IPS DF 19.7 (cell line): ENCODE measurements at regions not wholly inside any gene's neighbourhood (a gene's known extent, or its start where the extent isn't known, plus 50 kb on each side); places are given as distances from the start of the nearest gene placed in this dataset.

Source experiments
- DNase-seq: peaks from one replicate; pipeline ENCODE4 v3.0.0-alpha.2; 2013; ENCODE audit warnings: low read depth, low spot score

GRCh38 chr13:106241974-106242953, 293.2 kb downstream of the EFNB2 start:
- no peak for DNase-seq

- no peak for DNase-seq
Measured at GRCh38 chr13:106238690-106239089, 296.8 kb downstream of the EFNB2 start.

- DNase-seq, result no peak
Measured at GRCh38 chr13:106234636-106235035, 300.8 kb downstream of the EFNB2 start.

- no peak for DNase-seq
Measured at GRCh38 chr13:106233134-106233735, 302.2 kb downstream of the EFNB2 start.

DNA sequence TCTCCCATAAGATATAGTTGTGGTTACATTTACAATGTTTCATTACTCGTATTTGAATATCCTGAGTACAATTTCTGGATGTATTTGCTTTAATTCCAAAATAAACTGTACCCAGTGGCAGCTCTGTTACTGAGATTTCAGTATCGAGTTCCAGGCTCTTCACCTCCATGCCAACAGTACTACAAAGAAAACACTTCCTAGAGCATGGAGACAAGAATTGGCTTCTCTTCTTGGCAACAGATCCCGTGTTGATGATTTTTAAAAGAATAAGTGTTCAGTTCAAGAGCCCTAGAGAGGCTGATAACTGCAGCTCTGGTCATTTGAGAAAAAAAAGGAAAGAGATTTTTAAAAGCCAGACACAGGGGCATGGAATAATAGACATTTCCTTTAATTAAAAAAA, 302.8 kb downstream of the EFNB2 start:
- DNase-seq, result no peak

GRCh38 chr13:106230450-106230849, 305.0 kb downstream of the EFNB2 start:
- no peak for DNase-seq

DNA sequence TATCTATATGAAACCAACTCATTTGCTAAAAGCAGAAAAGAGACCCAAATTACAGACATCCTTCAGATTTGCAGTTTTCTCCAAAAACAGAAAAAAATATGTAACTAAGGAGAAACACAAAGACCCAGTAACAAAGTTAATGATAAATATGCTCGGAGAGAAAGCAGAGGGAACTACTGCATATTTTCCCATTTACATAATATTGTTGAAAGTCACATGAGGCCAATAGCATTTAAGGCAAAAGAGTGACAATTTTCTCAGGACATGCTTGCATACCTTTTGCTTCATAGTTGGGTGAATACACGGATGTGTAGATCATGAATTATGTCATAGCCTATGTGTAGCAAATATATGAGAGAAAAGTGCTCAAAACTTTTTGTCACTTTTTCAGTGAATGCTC, 310.3 kb downstream of the EFNB2 start:
- DNase-seq, result no peak

DNA sequence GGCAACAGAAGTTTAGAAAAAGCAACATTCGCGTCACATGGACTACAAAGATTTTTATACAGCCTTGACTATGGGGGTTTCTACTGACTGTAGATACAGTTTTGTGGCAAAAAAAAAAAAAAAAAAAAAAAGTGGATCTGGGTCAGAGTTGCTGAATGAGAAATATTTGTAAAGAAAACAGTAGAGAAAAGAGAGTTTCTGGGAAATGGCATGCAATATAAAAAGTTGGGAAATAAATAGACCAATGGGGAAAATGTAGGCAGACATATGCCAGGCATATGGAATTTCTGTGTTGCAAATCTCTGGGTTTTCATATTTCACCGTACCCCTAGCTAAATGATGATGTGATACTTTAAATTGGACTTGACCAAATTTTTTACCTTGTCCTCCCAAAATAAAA, 315.3 kb downstream of the EFNB2 start:
- no peak for DNase-seq

DNA sequence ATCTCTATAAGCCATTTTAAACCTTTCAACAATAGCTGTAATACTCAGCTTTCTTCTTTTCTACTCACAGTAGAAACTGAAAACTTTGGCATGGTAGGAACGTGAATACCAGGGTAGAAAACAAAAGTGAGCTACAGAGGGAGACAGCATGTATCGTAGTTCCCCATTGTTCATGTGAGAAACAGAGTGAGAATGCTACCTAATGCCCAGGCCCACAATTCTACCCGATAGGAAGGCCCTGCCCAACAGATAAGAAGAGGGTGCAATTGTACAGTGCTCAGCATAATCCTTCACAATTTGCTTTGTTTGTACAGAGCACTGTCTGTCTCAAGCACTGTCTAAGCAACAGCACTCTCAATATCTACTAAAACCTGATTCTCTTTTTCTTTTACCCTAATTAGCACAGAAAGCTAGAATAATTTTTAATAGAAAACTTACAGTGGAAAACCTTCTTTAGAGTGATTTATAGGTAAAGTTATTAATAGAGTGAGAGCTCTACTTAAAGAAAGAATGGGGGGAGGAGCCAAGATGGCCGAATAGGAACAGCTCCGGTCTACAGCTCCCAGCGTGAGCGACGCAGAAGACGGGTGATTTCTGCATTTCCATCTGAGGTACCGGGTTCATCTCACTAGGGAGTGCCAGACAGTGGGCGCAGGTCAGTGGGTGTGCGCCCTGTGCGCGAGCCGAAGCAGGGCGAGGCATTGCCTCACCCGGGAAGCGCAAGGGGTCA, 322.3 kb downstream of the EFNB2 start:
- DNase-seq, result no peak

- no peak for DNase-seq
Measured at GRCh38 chr13:106212386-106213010, 323.0 kb downstream of the EFNB2 start.

DNA sequence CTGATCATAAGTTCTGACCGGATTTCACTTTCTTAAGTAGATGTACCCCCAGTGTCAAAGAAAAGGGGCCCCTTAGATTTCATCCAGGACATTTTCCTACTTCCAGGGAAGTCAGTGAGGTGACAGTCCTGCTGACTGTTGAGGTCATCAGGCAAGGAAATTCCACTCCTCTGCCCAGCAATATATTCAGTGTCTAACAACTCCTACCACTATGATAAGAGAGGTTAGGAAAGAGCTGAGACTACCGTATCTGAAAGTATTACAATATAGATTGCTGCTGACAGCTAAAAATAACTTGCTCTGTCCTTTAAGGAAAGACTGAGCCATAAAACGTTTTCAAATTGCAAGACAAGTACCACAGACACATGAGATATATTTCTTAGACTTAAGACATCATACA, 325.1 kb downstream of the EFNB2 start:
- no peak for DNase-seq

DNA sequence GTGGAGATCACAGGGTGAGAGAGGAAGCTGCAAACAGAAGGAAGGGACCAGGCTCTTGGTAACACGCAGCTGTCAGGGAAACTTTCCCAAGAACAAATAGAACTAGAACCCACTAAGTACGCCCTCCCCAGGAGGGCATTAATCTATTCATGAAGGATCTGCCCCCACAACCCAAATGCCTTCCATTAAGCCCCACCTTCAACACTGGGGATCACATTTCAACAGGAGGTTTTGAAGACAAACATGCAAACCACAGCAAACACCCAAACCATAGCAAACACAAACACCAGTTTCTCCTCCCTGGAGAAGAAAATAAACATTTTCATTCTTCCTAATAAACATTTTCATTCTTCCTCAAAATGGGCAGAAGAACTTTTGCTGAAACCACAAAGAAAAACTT, 329.6 kb downstream of the EFNB2 start:
- DNase-seq, result no peak

DNA sequence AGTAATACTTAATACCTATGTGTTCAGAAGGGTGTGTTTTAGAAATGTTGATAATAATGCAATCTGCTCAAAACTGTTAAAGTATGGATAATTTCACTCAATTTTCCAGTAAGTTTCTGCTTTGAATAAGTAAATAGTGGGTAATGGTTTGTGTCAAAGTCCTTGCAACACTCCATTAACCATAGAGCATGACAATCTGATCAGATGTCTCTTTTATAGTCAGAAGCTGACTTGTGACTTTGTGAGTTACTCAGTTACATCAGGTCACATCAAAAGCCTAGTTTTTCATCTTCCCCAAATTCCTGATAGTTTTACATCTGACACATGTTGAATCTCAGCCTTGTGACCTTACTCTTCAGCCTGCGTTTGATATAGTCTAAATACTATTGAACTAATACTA, 338.0 kb downstream of the EFNB2 start:
- no peak for DNase-seq

- DNase-seq, result no peak
Measured at GRCh38 chr13:106187501-106188095, 347.9 kb downstream of the EFNB2 start.

DNA sequence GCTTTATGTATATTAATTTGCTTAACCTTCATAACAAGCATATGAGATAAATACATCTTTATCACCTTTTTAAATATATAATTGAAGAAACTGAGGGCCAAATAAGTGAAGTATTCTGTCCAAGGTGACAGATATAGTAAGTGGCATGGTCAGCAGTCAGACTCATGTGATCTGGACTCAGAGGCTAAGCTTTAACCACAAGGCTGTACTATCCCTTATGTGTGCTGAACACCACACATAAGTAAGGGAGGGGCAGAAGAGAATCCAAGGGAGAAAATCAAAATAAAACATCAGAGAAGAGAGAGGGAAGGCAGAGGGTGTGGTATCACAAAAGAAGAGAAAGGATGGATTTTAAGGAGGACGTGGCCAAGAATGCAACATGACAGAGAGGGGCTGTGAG, 348.4 kb downstream of the EFNB2 start:
- DNase-seq, result no peak

DNA sequence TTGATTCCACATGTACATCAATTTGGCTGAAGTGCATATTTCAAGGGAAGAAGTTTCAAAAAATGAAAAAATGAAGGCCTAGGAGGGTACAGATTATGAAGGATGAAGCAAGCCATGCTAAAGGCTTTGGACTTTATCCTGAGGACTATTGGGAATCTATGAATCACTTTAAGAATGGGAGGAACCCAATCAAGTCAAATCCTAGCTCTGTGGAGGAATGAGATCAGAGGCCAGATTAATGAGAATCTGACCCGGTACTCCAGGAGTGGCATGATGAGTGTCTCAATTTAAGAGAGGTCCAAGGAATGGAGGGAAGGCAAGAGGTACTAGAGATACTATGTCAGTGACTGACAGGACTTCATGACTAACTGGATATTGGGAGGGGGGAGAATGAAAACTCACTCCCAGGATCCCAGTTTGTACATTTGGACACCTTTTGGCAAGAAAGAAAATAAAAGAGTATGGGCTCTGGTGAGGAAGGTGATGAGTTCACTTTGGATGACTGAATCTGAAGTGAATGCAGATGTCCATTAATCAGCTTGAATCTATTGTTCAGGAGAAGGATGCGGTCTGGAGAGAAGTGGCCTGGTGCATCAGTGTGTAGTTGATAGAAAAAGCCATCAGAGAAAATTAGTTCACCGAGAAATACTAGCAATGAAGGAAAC, 349.0 kb downstream of the EFNB2 start:
- DNase-seq, result no peak

GRCh38 chr13:106184790-106185189, 350.7 kb downstream of the EFNB2 start:
- no peak for DNase-seq

DNA sequence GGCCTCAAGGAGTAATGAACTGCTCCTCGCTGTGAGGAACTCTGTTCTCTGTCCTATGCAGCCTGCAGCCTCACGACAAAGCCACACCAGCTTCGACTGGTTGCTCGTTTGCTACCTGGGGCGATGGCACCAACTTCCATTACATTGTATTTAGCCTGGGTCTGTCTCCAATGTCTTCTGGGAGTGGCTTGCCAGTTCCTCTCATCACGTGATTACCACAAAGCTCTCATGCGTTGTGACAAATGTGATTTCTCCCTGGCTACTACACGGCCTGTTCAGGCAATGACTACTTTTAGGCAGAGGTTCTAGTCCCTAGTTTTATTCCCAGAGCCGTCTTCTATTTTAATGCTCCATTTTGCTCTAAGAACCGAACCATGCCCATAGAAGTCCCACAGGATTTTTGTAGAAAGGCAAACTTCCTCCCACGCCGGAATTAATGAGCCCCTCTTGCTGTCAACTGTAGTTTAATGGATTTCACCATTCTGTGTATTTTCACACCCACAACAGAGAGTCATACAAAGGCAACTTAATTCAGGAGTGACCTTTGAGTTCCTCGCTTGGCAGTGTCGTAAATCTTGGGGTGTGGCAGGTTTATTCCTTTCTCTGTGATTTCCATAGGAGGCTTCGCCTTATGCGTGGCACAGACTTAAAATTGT, 351.9 kb downstream of the EFNB2 start:
- no peak for DNase-seq

GRCh38 chr13:106182404-106182803, 353.1 kb downstream of the EFNB2 start:
- DNase-seq, result no peak

GRCh38 chr13:106178816-106179215, 356.6 kb downstream of the EFNB2 start:
- DNase-seq, result no peak
